ENCODE measurements at regions not wholly inside any gene's neighbourhood (a gene's known extent, or its start where the extent isn't known, plus 50 kb on each side); places are given as distances from the start of the nearest gene placed in this dataset.
"Not testable (repeated sequence)": the region's sequence is repeated elsewhere in the genome, so short reads cannot be mapped to it uniquely, and the experiment has no call there.

DNA sequence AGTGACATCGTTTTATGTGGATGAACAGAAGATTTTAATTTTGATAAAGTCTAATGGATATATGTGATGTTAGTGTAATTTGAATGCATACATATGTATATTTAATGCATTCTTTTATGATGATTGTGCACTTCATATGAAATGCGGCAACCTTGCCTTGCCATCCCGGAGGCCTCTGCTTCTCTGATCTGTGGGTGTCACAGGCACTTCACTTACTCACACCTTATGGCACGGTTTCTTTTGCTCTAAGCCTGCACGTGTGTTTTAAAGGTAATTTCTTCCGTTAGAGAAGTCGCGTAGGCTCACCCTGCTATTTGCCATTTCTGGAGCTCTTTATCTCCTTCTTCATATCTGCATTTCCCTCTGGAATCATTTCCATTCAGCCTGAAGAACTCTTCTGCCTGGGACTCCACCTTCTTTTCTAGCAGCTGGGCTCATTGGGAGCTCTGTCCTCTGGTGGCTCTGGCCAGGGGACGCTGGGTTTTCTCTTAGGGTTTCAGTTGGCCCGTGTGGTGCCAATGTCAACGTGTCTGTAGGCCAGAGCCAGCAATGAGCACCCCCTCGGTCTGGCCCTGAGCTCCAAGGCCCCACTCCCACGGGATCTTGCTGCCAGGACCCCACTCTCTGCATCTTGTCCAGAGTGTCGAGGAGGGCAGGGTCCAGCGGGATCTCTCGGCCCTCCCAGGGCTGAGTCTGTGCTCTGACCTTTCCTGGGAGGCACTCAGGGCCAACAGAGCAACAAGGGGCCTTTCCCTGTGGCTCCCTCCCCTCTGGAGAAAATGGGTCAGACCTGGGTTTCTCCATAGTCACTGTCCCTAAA lies 97.3 kb downstream of the RTP5 start:
- no peak overlapping the region for H3K4me3 ChIP-seq (ENCODE audit: low read depth, low read length)
- TF ChIP-seq CTCF (IDR thresholded peaks at IDR 0.05; ENCODE audit: insufficient read depth, low read depth, low read length) = no peak
- no peak for DNase-seq (ENCODE audit: low read depth)

DNA sequence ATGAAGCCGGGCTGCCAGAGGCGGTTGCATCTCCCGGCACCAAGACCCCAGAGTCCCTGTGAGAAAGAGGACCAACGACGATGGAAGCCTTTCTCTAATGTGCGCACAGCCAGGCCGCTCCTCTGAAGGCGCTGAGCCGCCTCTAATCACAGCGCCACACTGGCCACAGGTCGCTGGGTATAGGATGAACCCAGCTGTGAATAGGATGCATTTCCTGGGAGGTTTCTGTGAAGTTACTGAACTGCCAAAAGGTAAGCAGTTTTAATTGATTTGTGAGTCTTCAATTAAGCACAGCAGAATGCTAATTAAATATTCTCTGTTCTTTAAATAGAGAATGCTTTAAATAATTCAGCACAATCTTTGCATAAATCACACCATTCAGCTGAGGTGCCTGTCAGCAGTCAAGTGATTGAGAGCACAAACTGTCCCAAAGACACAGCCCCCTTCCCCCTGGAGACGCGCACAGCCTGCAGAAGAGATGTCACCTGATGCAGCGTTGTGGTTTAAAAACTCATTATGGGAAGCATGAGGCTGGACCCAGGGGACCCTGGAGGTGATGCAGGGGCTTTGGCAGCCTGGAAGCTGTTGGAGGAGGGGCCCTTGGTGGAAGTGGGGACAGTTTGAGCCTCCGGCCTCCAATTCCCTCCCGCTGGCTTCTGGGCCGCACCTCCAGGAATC lies 98.1 kb downstream of the RTP5 start:
- no peak overlapping the region for H3K4me3 ChIP-seq (ENCODE audit: low read depth, low read length)
- no peak for TF ChIP-seq CTCF (IDR thresholded peaks at IDR 0.05; ENCODE audit: insufficient read depth, low read depth, low read length)
- DNase-seq (ENCODE audit: low read depth) = no peak

DNA sequence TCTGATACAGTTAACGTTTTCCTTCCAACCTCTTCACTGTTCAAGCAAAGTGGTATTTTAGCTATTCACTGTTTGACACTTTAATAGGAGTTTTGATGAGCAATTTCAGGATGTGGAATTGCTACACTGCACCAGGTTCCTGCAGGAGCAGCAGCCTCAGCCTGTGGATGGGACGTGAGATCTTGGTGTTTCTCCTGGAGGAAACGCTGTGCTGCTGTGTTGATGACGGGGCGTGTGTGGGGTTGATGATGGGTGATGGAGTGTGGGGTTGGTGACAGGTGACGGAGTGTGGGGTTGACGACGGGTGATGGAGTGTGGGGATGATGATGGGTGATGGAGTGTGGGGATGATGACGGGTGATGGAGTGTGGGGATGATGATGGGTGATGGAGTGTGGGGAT lies 98.9 kb downstream of the RTP5 start:
- DNase-seq (ENCODE audit: low read depth) = no peak
- no peak for TF ChIP-seq CTCF (IDR thresholded peaks at IDR 0.05; ENCODE audit: insufficient read depth, low read depth, low read length)
- no peak overlapping the region for H3K4me3 ChIP-seq (ENCODE audit: low read depth, low read length)

DNA sequence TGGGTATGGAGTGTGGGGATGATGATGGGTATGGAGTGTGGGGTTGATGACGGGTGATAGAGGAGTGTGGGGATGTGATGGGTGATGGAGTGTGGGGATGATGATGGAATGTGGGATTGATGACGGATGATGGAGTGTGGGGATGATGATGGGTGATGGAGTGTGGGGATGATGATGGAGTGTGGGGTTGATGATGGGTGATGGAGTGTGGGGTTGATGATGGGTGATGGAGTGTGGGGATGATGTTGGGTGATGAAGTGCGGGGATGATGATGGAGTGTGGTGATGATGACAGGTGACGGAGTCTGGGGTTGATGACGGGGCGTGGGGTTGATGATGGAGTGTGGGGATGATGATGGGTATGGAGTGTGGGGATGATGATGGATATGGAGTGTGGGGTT lies 99.7 kb downstream of the RTP5 start:
- DNase-seq (ENCODE audit: low read depth); H3K4me3 ChIP-seq (ENCODE audit: low read depth, low read length): not testable (repeated sequence)

GRCh38 chr2:241970716-241971115 lies 101.2 kb downstream of the RTP5 start:
- TF ChIP-seq CTCF (IDR thresholded peaks at IDR 0.05; ENCODE audit: insufficient read depth, low read depth, low read length) = no peak
- no peak overlapping the region for H3K4me3 ChIP-seq (ENCODE audit: low read depth, low read length)
- DNase-seq (ENCODE audit: low read depth) = no peak

DNA sequence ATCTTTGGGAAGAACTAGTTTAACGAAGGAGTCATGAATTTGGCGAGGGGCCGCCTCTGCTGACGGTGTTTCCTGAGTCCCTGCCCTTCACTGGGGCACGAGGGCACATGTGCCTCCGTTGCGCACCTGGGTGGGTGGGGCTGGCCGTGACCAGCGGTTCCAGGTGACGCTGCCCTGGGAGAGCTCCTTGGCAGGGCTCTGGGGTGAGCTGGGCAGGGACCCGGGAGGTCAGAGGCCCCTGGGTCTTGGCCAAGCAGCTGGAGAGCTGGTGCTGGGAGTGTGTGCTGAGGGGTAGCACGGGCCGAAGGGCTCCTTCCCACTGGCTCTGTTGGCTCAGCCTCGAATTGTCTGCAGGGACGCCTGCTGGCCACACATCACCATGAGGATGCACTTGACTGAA lies 104.6 kb downstream of the RTP5 start:
- no peak for DNase-seq (ENCODE audit: low read depth)
- H3K4me3 ChIP-seq (ENCODE audit: low read depth, low read length) = no peak overlapping the region
- TF ChIP-seq CTCF (IDR thresholded peaks at IDR 0.05; ENCODE audit: insufficient read depth, low read depth, low read length) = no peak

DNA sequence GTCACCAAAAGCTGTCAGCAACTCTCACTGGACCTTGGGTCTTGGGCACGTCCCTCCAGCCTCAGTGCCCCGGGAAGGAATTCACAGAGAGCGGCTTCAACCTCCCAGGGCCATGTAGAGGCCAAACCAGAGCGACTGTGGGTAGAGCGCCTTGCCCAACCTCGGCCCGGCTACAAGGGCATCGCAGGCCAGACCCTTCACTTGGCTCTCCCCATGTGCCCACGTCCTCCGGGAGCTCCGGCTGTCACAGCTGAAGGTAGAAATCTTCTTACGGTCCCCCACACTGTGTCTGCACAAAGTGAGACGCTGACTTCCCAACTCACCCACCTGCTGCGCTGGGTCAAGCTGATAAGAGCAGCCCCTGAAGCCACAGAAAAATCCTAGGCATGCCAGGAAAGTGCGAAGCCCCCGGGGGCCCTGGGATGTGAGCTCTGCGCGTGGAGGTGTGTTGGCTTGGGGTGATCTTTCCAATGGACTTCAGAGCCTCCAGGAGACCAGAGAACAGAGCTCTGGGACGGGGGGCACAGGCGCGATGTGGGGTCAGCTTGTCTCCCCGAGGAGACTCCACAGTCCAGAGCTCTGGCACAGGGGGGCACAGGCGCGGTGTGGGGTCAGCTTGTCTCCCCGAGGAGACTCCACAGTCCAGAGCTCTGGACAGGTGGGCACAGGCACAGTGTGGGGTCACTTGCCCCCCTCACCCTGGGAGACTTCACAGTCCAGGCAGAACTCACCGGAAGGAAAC lies 105.5 kb downstream of the RTP5 start:
- TF ChIP-seq CTCF (IDR thresholded peaks at IDR 0.05; ENCODE audit: insufficient read depth, low read depth, low read length) = no peak
- no peak for DNase-seq (ENCODE audit: low read depth)
- H3K4me3 ChIP-seq (ENCODE audit: low read depth, low read length) = no peak overlapping the region

Data from fibroblast of villous mesenchyme (primary cell).